Stimulated activated effector memory CD8-positive, alpha-beta T cell treated with anti-CD3 and anti-CD28 coated beads, Interleukin-12 subunit alpha, Interleukin-12 subunit beta, amount 100 ng/mL, for 72 hours (primary cell): ENCODE measurements at regions not wholly inside any gene's neighbourhood (a gene's known extent, or its start where the extent isn't known, plus 50 kb on each side); places are given as distances from the start of the nearest gene placed in this dataset.

Experiments used
- ATAC-seq: fragments of 150-1000 bp; cut with Tn5 transposase; 2 replicates; pipeline ENCODE4 v1.10.0; 2021
- DNase-seq, 2 donors: peaks; one replicate each; pipeline ENCODE4 v3.0.0; 2021 to 2022; ENCODE audit warnings: low spot score in 2 of 2
- H3K27ac Mint-ChIP-seq: one replicate; pipeline ENCODE4 v1.8.0; 2022; ENCODE audit warnings: mild to moderate bottlenecking, mixed read lengths
- H3K36me3 Mint-ChIP-seq: one replicate; pipeline ENCODE4 v1.8.0; 2022; ENCODE audit warnings: mild to moderate bottlenecking, mixed read lengths
- H3K4me1 Mint-ChIP-seq: one replicate; pipeline ENCODE4 v1.8.0; 2022; ENCODE audit warnings: mixed read lengths
- H3K4me3 Mint-ChIP-seq: one replicate; pipeline ENCODE4 v1.8.0; 2022; ENCODE audit warnings: mild to moderate bottlenecking, mixed read lengths
- H3K9me3 Mint-ChIP-seq: one replicate; pipeline ENCODE4 v1.8.0; 2022; ENCODE audit warnings: mixed read lengths

- Mint-ChIP-seq H3K27ac (no peak overlapping the region), H3K4me1 (no peaks in the 10 kb centered on the region), H3K9me3 (no peaks in the 10 kb centered on the region), H3K36me3 (no peaks in the 10 kb centered on the region), H3K4me3 (no peak overlapping the region)
- DNase-seq = no peak
- ATAC-seq = no peak
Measured at GRCh38 chr16:85266857-85267256, 154.6 kb upstream of the CIBAR2 start.

- Mint-ChIP-seq H3K27ac (no peak overlapping the region), H3K9me3 (no peaks in the 10 kb centered on the region), H3K4me3 (no peak overlapping the region), H3K36me3 (no peaks in the 10 kb centered on the region), H3K4me1 (no peaks in the 10 kb centered on the region)
- ATAC-seq = no peak
- DNase-seq = no peak
Measured at GRCh38 chr16:85267414-85267945, 155.2 kb upstream of the CIBAR2 start.

DNA sequence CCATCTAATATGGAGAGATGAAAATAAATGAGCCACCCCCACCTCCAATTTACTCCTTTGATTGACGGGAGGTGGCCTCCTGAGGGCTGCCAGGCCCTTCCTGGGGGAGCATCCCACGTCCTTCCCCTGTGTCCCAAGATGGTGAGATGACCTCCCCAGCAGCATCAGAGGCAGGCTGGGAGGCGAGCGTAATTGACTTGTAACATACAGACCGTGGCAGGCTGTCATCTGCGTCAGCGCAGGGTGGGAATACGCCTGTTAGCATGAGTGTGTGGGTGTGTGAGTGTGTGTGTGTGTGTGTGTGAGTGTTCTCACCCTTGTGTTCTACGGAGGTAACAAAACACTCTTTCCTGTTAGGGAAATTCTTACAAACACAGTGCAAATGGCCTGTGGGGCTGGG lies 156.9 kb upstream of the CIBAR2 start:
- no peak for ATAC-seq
- no peak for DNase-seq
- no peak overlapping the region for H3K4me3 Mint-ChIP-seq
- H3K9me3 Mint-ChIP-seq = no peaks in the 10 kb centered on the region
- H3K36me3 Mint-ChIP-seq = no peaks in the 10 kb centered on the region
- no peaks in the 10 kb centered on the region for H3K4me1 Mint-ChIP-seq
- no peak overlapping the region for H3K27ac Mint-ChIP-seq

- DNase-seq (no peak), ATAC-seq (no peak)
- H3K9me3 Mint-ChIP-seq = no peaks in the 10 kb centered on the region
- no peak overlapping the region for H3K4me3 Mint-ChIP-seq
- H3K36me3 Mint-ChIP-seq = no peaks in the 10 kb centered on the region
- H3K4me1 Mint-ChIP-seq = no peaks in the 10 kb centered on the region
- no peak overlapping the region for H3K27ac Mint-ChIP-seq
Measured at GRCh38 chr16:85270374-85270773, 158.1 kb upstream of the CIBAR2 start.

DNA sequence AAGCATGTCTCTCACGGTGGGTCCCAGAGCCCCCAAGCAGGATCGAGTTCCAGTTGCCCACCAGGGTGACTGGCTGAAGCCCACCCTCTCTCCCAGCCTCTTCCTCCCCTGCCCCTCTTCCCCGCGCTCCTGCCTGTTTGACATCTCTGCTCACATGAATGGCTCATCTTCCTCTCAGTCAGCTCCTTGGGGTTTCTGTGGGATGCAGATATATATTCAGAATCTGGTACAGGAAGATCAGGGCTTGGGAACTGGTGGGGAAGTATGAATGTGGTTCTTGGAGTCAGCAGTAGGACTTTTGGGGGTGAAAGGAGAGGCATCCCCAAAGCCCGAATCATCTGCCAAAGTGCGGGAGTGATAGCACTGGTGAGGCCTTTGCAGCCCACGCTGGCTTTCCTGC lies 158.9 kb upstream of the CIBAR2 start:
- Mint-ChIP-seq H3K4me3 (no peak overlapping the region), H3K27ac (no peak overlapping the region), H3K9me3 (no peaks in the 10 kb centered on the region), H3K4me1 (no peaks in the 10 kb centered on the region), H3K36me3 (no peaks in the 10 kb centered on the region)
- DNase-seq (no peak), ATAC-seq (no peak)

- Mint-ChIP-seq H3K4me1 (no peaks in the 10 kb centered on the region), H3K36me3 (no peaks in the 10 kb centered on the region), H3K4me3 (no peak overlapping the region), H3K9me3 (no peaks in the 10 kb centered on the region), H3K27ac (no peak overlapping the region)
- ATAC-seq (no peak), DNase-seq (no peak)
Measured at GRCh38 chr16:85273293-85273692, 161.0 kb upstream of the CIBAR2 start.

DNA sequence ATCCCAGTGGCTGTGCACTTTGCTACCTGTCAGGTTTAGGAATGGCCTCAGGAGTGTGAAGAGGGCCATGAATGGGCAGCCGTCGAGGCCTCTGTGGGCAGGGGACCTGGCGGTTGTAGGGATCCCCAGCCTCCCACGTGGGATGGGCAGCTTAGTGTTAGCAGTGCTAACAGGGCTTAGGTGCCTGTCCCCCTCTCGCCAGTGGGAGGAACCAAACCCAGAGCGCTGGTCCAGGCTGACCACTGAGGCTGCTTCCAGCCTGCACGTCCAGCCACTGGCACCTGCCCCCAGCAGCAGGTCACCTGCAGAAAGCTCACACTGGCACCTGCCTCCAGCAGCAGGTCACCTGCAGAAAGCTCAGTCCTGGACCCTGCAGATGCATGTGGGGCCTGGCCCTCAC lies 162.2 kb upstream of the CIBAR2 start:
- Mint-ChIP-seq H3K9me3 (no peaks in the 10 kb centered on the region), H3K4me3 (no peak overlapping the region), H3K36me3 (no peaks in the 10 kb centered on the region), H3K27ac (no peak overlapping the region), H3K4me1 (no peaks in the 10 kb centered on the region)
- ATAC-seq = no peak
- no peak for DNase-seq

- H3K4me3 Mint-ChIP-seq = no peak overlapping the region
- H3K27ac Mint-ChIP-seq = no peak overlapping the region
- ATAC-seq = no peak
- no peaks in the 10 kb centered on the region for H3K36me3 Mint-ChIP-seq
- H3K9me3 Mint-ChIP-seq = no peaks in the 10 kb centered on the region
- DNase-seq = no peak
- H3K4me1 Mint-ChIP-seq = no peaks in the 10 kb centered on the region
Measured at GRCh38 chr16:85274924-85275323, 162.7 kb upstream of the CIBAR2 start.

GRCh38 chr16:85275533-85276249 lies 163.4 kb upstream of the CIBAR2 start:
- ATAC-seq = peak; percentile 63
- Mint-ChIP-seq H3K4me3 (no peak overlapping the region), H3K9me3 (no peaks in the 10 kb centered on the region), H3K36me3 (no peaks in the 10 kb centered on the region), H3K27ac (no peak overlapping the region), H3K4me1 (no peaks in the 10 kb centered on the region)
- peak; percentile 62 to 85 for DNase-seq

DNA sequence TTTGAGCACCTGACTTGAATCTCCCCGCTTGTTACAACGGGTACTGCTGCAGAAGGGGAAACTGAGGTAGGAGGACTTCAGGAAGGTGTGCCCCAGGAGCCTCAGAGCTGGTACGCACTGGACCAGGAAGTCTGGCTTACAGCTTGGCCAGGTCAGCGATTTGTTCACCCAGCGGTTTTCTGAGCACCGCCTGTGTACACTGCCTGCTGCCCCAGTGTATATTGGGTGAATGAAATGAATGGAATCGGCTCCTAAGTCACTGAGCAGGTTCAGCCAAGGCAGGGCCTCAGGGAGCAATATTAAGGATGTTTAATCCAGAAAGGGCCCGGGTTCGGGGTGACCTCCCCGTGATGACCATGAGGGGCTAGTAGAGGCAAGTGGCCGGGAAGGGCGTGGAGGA lies 164.0 kb upstream of the CIBAR2 start:
- Mint-ChIP-seq H3K36me3 (no peaks in the 10 kb centered on the region), H3K9me3 (no peaks in the 10 kb centered on the region), H3K4me3 (no peak overlapping the region), H3K27ac (no peak overlapping the region), H3K4me1 (no peaks in the 10 kb centered on the region)
- ATAC-seq = no peak
- DNase-seq = no peak

GRCh38 chr16:85276721-85277120 lies 164.4 kb upstream of the CIBAR2 start:
- H3K9me3 Mint-ChIP-seq = no peaks in the 10 kb centered on the region
- ATAC-seq (no peak), DNase-seq (no peak)
- no peaks in the 10 kb centered on the region for H3K36me3 Mint-ChIP-seq
- H3K4me3 Mint-ChIP-seq = no peak overlapping the region
- no peak overlapping the region for H3K27ac Mint-ChIP-seq
- no peaks in the 10 kb centered on the region for H3K4me1 Mint-ChIP-seq

- no peak for DNase-seq
- Mint-ChIP-seq H3K27ac (no peak overlapping the region), H3K36me3 (no peaks in the 10 kb centered on the region), H3K9me3 (no peaks in the 10 kb centered on the region), H3K4me1 (no peaks in the 10 kb centered on the region), H3K4me3 (no peak overlapping the region)
- no peak for ATAC-seq
Measured at GRCh38 chr16:85278839-85279238, 166.6 kb upstream of the CIBAR2 start.

GRCh38 chr16:85279402-85279801 lies 167.1 kb upstream of the CIBAR2 start:
- no peaks in the 10 kb centered on the region for H3K36me3 Mint-ChIP-seq
- no peak overlapping the region for H3K4me3 Mint-ChIP-seq
- DNase-seq (no peak), ATAC-seq (no peak)
- no peak overlapping the region for H3K27ac Mint-ChIP-seq
- no peaks in the 10 kb centered on the region for H3K4me1 Mint-ChIP-seq
- H3K9me3 Mint-ChIP-seq = no peaks in the 10 kb centered on the region

GRCh38 chr16:85279825-85280545 lies 167.7 kb upstream of the CIBAR2 start:
- Mint-ChIP-seq H3K4me1 (no peaks in the 10 kb centered on the region), H3K4me3 (no peak overlapping the region), H3K9me3 (no peaks in the 10 kb centered on the region), H3K36me3 (no peaks in the 10 kb centered on the region), H3K27ac (no peak overlapping the region)
- ATAC-seq = no peak
- DNase-seq = no peak

GRCh38 chr16:85281181-85281580 lies 168.9 kb upstream of the CIBAR2 start:
- DNase-seq (no peak), ATAC-seq (no peak)
- Mint-ChIP-seq H3K4me3 (no peak overlapping the region), H3K27ac (no peak overlapping the region), H3K36me3 (no peaks in the 10 kb centered on the region), H3K9me3 (no peaks in the 10 kb centered on the region), H3K4me1 (no peaks in the 10 kb centered on the region)

- ATAC-seq = no peak
- no peaks in the 10 kb centered on the region for H3K4me1 Mint-ChIP-seq
- DNase-seq = no peak
- H3K9me3 Mint-ChIP-seq = no peaks in the 10 kb centered on the region
- no peak overlapping the region for H3K4me3 Mint-ChIP-seq
- H3K27ac Mint-ChIP-seq = no peak overlapping the region
- no peaks in the 10 kb centered on the region for H3K36me3 Mint-ChIP-seq
Measured at GRCh38 chr16:85282842-85283241, 170.6 kb upstream of the CIBAR2 start.
